OCI-LY1 (cell line): ENCODE measurements at regions not wholly inside any gene's neighbourhood (a gene's known extent, or its start where the extent isn't known, plus 50 kb on each side); places are given as distances from the start of the nearest gene placed in this dataset.

Experiments
- H2AFZ ChIP-seq: fragments of 200-600 bp; sonication (generic), shearing (Covaris generic); 2 replicates; pipeline ENCODE4 v1.6.0; 2014; ENCODE audit warnings: antibody characterized with exemption, mild to moderate bottlenecking, low read length
- H3F3A ChIP-seq: fragments of 200-600 bp; sonication (generic), shearing (Covaris generic); 2 replicates; pipeline ENCODE4 v1.6.0; 2014; ENCODE audit warnings: mild to moderate bottlenecking, antibody characterized with exemption, low read length, moderate library complexity; ENCODE audit not compliant: insufficient read depth
- H3K27ac ChIP-seq: fragments of 200-600 bp; sonication (generic); 2 replicates; pipeline ENCODE4 v1.5.1; 2014; ENCODE audit warnings: low read length, mixed run types, mild to moderate bottlenecking, low read depth; ENCODE audit not compliant: poor library complexity, severe bottlenecking
- H3K27me3 ChIP-seq: fragments of 200-600 bp; sonication (generic); 2 replicates; pipeline ENCODE4 v1.6.0; 2014; ENCODE audit warnings: antibody characterized with exemption, mild to moderate bottlenecking, low read length, moderate library complexity; ENCODE audit not compliant: insufficient read depth
- H3K36me3 ChIP-seq: fragments of 200-600 bp; sonication (generic); 2 replicates; pipeline ENCODE4 v1.6.1; 2014; ENCODE audit warnings: mild to moderate bottlenecking, antibody characterized with exemption, low read length, moderate library complexity, mixed read lengths; ENCODE audit not compliant: insufficient read depth
- H3K4me1 ChIP-seq: fragments of 200-600 bp; sonication (generic); 2 replicates; pipeline ENCODE4 v1.5.1; 2014; ENCODE audit warnings: mild to moderate bottlenecking, low read length, moderate library complexity; ENCODE audit not compliant: insufficient read depth, severe bottlenecking
- H3K4me2 ChIP-seq: fragments of 200-600 bp; sonication (generic), shearing (Covaris generic); 2 replicates; pipeline ENCODE4 v1.6.1; 2014; ENCODE audit warnings: low read length
- H3K4me3 ChIP-seq: fragments of 200-600 bp; sonication (generic); 2 replicates; pipeline ENCODE4 v1.5.1; 2014; ENCODE audit warnings: low read length, low read depth, mild to moderate bottlenecking, mixed read lengths; ENCODE audit not compliant: poor library complexity, severe bottlenecking
- H3K79me2 ChIP-seq: fragments of 200-600 bp; shearing (Covaris generic); 2 replicates; pipeline ENCODE4 v1.6.1; 2016; ENCODE audit warnings: mixed run types, low read length, mixed read lengths; ENCODE audit not compliant: insufficient read depth
- H3K9ac ChIP-seq: fragments of 200-600 bp; sonication (generic), shearing (Covaris generic); 2 replicates; pipeline ENCODE4 v1.6.1; 2014; ENCODE audit warnings: mild to moderate bottlenecking, low read length, mixed read lengths
- H3K9me2 ChIP-seq: fragments of 200-600 bp; sonication (generic), shearing (Covaris generic); 2 replicates; pipeline ENCODE4 v1.6.1; 2014; ENCODE audit warnings: low read depth, mild to moderate bottlenecking, low read length, mixed read lengths
- H3K9me3 ChIP-seq: fragments of 200-600 bp; shearing (Covaris generic); 2 replicates; pipeline ENCODE4 v1.6.1; 2014; ENCODE audit warnings: low read length, mixed read lengths
- H4K20me1 ChIP-seq: fragments of 200-600 bp; sonication (generic), shearing (Covaris generic); 2 replicates; pipeline ENCODE4 v1.6.0; 2016; ENCODE audit warnings: mild to moderate bottlenecking, low read length; ENCODE audit not compliant: insufficient read depth
- EZH2 ChIP-seq: fragments of 200-600 bp; sonication (generic), shearing (Covaris generic); IDR thresholded peaks from 2 replicates; pipeline ENCODE4 v1.8.0; 2017; ENCODE audit warnings: borderline replicate concordance, mixed run types, mild to moderate bottlenecking, antibody characterized with exemption, low read length, moderate library complexity, mixed read lengths
- TF ChIP-seq, protein P1 (sequence below): fragments of 200-600 bp; sonication (generic), shearing (Covaris generic); IDR thresholded peaks from 2 replicates; pipeline ENCODE4 v1.5.1; 2017; ENCODE audit warnings: mild to moderate bottlenecking, antibody characterized with exemption, low read length, moderate library complexity, mixed read lengths

DNA sequence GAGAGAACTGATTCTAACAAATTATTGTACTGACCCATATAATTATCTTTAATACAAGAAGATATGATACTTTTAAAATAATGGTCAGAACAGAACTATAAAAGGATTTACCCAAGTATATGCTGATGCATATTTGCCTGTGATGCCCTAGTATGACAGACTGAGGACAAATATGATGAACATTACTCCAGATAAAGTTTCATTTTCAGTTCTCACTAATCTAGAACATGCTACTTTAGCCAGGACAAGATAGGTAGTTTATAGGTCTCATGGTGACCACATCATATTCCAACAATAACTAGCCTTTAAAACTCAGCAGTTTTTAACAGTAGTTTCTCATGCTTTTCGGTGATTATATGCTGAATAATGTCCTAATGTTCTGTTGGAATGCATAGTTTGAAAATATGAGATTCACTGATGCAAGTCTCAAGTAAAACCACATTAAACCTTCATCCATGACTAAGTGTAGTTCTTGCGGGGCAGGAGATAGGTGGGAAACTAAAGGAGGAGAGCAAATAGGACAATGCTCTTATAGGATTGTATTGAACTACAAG is 295.2 kb upstream of the AGA start:
- Histone ChIP-seq H4K20me1 (no peaks in the 10 kb centered on the region), H2AFZ (no peak overlapping the region), H3K9me3 (no peaks in the 10 kb centered on the region), H3F3A (no peaks in the 10 kb centered on the region), H3K27ac (no peak overlapping the region), H3K79me2 (no peaks in the 10 kb centered on the region), H3K4me3 (no peak overlapping the region), H3K27me3 (no peaks in the 10 kb centered on the region), H3K9ac (no peak overlapping the region), H3K4me1 (no peaks in the 10 kb centered on the region), H3K9me2 (no peaks in the 10 kb centered on the region), H3K4me2 (no peak overlapping the region), H3K36me3 (no peaks in the 10 kb centered on the region)
- TF ChIP-seq, protein P1, sequence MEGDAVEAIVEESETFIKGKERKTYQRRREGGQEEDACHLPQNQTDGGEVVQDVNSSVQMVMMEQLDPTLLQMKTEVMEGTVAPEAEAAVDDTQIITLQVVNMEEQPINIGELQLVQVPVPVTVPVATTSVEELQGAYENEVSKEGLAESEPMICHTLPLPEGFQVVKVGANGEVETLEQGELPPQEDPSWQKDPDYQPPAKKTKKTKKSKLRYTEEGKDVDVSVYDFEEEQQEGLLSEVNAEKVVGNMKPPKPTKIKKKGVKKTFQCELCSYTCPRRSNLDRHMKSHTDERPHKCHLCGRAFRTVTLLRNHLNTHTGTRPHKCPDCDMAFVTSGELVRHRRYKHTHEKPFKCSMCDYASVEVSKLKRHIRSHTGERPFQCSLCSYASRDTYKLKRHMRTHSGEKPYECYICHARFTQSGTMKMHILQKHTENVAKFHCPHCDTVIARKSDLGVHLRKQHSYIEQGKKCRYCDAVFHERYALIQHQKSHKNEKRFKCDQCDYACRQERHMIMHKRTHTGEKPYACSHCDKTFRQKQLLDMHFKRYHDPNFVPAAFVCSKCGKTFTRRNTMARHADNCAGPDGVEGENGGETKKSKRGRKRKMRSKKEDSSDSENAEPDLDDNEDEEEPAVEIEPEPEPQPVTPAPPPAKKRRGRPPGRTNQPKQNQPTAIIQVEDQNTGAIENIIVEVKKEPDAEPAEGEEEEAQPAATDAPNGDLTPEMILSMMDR, result no peak
- TF ChIP-seq EZH2, result no peak

DNA sequence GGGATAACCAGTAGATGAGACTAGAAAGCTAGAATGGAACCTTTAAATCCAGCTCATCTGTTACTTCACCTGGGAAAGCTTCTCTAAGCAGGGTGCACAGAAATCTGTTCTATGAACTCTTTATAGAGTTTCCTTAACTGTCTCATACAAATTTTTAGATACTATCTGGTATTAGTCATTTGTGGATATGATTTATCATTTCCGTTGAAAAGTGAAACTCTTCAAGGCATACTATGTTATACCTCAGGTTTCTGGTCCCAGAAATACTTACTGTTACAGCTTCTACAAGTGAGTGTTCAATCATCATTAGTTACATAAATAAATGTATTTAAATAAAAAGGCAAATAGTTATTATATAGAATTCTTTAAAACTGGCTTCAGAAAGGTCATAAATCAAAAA is 298.3 kb upstream of the AGA start:
- Histone ChIP-seq H3F3A (no peaks in the 10 kb centered on the region), H3K36me3 (no peaks in the 10 kb centered on the region), H3K4me2 (no peak overlapping the region), H3K9ac (no peak overlapping the region), H3K4me1 (no peaks in the 10 kb centered on the region), H2AFZ (no peak overlapping the region), H3K27ac (no peak overlapping the region), H3K79me2 (no peaks in the 10 kb centered on the region), H3K9me2 (no peaks in the 10 kb centered on the region), H4K20me1 (no peaks in the 10 kb centered on the region), H3K4me3 (no peak overlapping the region), H3K9me3 (no peaks in the 10 kb centered on the region), H3K27me3 (no peaks in the 10 kb centered on the region)
- TF ChIP-seq EZH2, result no peak

GRCh38 chr4:177759729-177760128 is 317.5 kb upstream of the AGA start:
- Histone ChIP-seq H3K4me1 (no peaks in the 10 kb centered on the region), H3K9me2 (no peaks in the 10 kb centered on the region), H3K4me3 (no peak overlapping the region), H3K27me3 (no peaks in the 10 kb centered on the region), H2AFZ (no peak overlapping the region), H3K9me3 (no peaks in the 10 kb centered on the region), H3K36me3 (no peaks in the 10 kb centered on the region), H3K4me2 (no peak overlapping the region), H4K20me1 (no peaks in the 10 kb centered on the region), H3K9ac (no peak overlapping the region), H3K79me2 (no peaks in the 10 kb centered on the region), H3F3A (no peaks in the 10 kb centered on the region), H3K27ac (no peak overlapping the region)
- TF ChIP-seq, protein P1, result no peak
- TF ChIP-seq EZH2, result no peak

DNA sequence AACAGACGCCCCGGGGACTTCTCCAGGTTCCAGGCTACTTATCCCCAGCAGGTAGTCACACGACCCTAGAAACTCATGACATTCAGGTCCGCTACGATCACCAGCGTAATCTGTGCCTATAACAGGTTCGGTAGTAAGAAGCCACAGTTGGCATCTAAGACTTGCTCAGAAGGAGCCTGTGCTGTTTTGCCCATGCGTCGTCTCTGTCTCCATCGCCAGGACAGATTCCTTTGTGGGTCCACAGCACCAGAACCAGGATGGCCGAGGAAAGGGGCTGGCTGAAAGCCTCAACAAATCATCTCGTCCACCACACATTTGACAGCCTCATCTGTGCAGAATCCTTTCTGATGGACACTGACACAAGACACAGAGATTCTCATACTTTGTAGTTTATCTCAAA is 319.5 kb upstream of the AGA start:
- TF ChIP-seq EZH2, result no peak
- TF ChIP-seq, protein P1, result no peak
- H3K4me1 ChIP-seq, result no peaks in the 10 kb centered on the region
- H3K4me3 ChIP-seq, result no peak overlapping the region
- H3K9me3 ChIP-seq, result no peaks in the 10 kb centered on the region
- H2AFZ ChIP-seq, result no peak overlapping the region
- H3K9ac ChIP-seq, result no peak overlapping the region
- no peak overlapping the region for H3K27ac ChIP-seq
- H3K27me3 ChIP-seq, result no peaks in the 10 kb centered on the region
- no peaks in the 10 kb centered on the region for H3F3A ChIP-seq
- no peaks in the 10 kb centered on the region for H3K9me2 ChIP-seq
- H3K79me2 ChIP-seq, result no peaks in the 10 kb centered on the region
- H3K4me2 ChIP-seq, result no peak overlapping the region
- H3K36me3 ChIP-seq, result no peaks in the 10 kb centered on the region
- H4K20me1 ChIP-seq, result no peaks in the 10 kb centered on the region
